ENCODE measurements at regions not wholly inside any gene's neighbourhood (a gene's known extent, or its start where the extent isn't known, plus 50 kb on each side); places are given as distances from the start of the nearest gene placed in this dataset.

GRCh38 chr4:10808591-10808990 lies 124.0 kb upstream of the CLNK start:
- Histone ChIP-seq H3K4me1 (ENCODE audit: control insufficient read depth, insufficient read depth, low read length) (no peaks in the 10 kb centered on the region), H3K4me2 (ENCODE audit: low read depth, low read length) (no peak overlapping the region), H3K4ac (ENCODE audit: low read depth, low read length) (no peak overlapping the region), H3K79me1 (ENCODE audit: low read depth in 1 of 2, low read length in 2 of 2) (no peaks in the 10 kb centered on the region), H3K56ac (ENCODE audit: extremely low read depth, insufficient read depth, low read length) (no peak overlapping the region), H4K20me1 (ENCODE audit: insufficient read depth, low read length) (no peaks in the 10 kb centered on the region), H3K4me3 (ENCODE audit: insufficient read depth, low read depth, low read length) (no peak overlapping the region), H3K23ac (ENCODE audit: low read depth, low read length) (no peak overlapping the region), H2BK120ac (ENCODE audit: low read depth, low read length) (no peak overlapping the region), H3K9me3 (ENCODE audit: control insufficient read depth, insufficient read depth, low read length) (no peaks in the 10 kb centered on the region), H2AK9ac (replicated peaks; ENCODE audit: low read depth, low read length, poor library complexity) (no peak overlapping the region), H3K14ac (replicated peaks; ENCODE audit: low read depth, low read length) (no peak overlapping the region), H3K9ac (ENCODE audit: low read depth, low read length) (no peak overlapping the region), H4K5ac (ENCODE audit: low read depth, low read length) (no peak overlapping the region), H2AFZ (replicated peaks; ENCODE audit: low read length, poor library complexity) (no peak overlapping the region), H3K27ac (ENCODE audit: insufficient read depth, low read length) (no peak overlapping the region), H2BK20ac (ENCODE audit: low read depth, low read length) (no peak overlapping the region), H2AK5ac (ENCODE audit: low read depth, low read length) (no peak overlapping the region), H3K36me3 (ENCODE audit: control insufficient read depth, insufficient read depth, low read length) (no peaks in the 10 kb centered on the region), H4K91ac (ENCODE audit: insufficient read depth, low read depth, low read length) (no peak overlapping the region), H3K18ac (ENCODE audit: low read depth, low read length) (no peak overlapping the region), H3K27me3 (ENCODE audit: control insufficient read depth, insufficient read depth, low read length) (no peaks in the 10 kb centered on the region; the same call in 1 of the 2 replicates), H2BK5ac (ENCODE audit: low read depth, low read length, poor library complexity, severe bottlenecking) (no peak overlapping the region), H4K8ac (ENCODE audit: low read depth in 2 of 2, low read length in 2 of 2) (no peak overlapping the region), H2BK15ac (ENCODE audit: low read depth, low read length) (no peak overlapping the region), H3K9me1 (ENCODE audit: insufficient read depth, low read length) (no peaks in the 10 kb centered on the region)
- no TSS peak for BruUV-seq (replicated peaks)
- dilution Hi-C loops (cut with HindIII; ENCODE audit: low sequenced_read_pairs, unreplicated experiment) (no loop called here), in situ Hi-C loops (cut with MboI; ENCODE audit: low sequenced_read_pairs) (loop anchor here (25.0 kb wide), 2 partner anchors 96 to 221 kb away; no protein-coding TSS in a partner anchor), intact Hi-C loops (cut with micrococcal nuclease) (no loop called here)
- DNase-seq (peak; percentile 68), ATAC-seq (ENCODE audit: low read depth) (peak; percentile 32; the same call in 1 of the 2 replicates)
- ChIA-PET CTCF (no interaction called here), POLR2A (ENCODE audit: unreplicated experiment) (no interaction called here)
- TF ChIP-seq BHLHE40 (IDR thresholded peaks at IDR 0.05; ENCODE audit: low read depth, low read length), result no peak
- TF ChIP-seq USF2 (IDR thresholded peaks at IDR 0.05; ENCODE audit: low read depth, low read length), result no peak
- no peak for TF ChIP-seq RFX5 (IDR thresholded peaks at IDR 0.05; ENCODE audit: low read depth, low read length)
- TF ChIP-seq RCOR1 (IDR thresholded peaks at IDR 0.05; ENCODE audit: insufficient replicate concordance, low read length), result no peak
- TF ChIP-seq CTCF (conservative IDR thresholded peaks at IDR 0.05; ENCODE audit: low read depth, low read length), result no peak

Data from IMR-90 (cell line).